BE2C (cell line): ENCODE measurements at regions not wholly inside any gene's neighbourhood (a gene's known extent, or its start where the extent isn't known, plus 50 kb on each side); places are given as distances from the start of the nearest gene placed in this dataset.

Experiments
- DNase-seq: peaks from one replicate; pipeline ENCODE4 v3.0.0-alpha.2; 2020
- H3K27me3 ChIP-seq: fragments of 250-450 bp; sonication (Bioruptor Pico); 2 replicates; pipeline ENCODE4 v1.5.1; 2020; ENCODE audit warnings: mild to moderate bottlenecking
- H3K36me3 ChIP-seq: fragments of 250-450 bp; sonication (Bioruptor Pico); 2 replicates; pipeline ENCODE4 v1.5.1; 2020; ENCODE audit warnings: mild to moderate bottlenecking
- H3K4me1 ChIP-seq: fragments of 250-450 bp; sonication (Bioruptor Pico); 2 replicates; pipeline ENCODE4 v1.5.1; 2020
- H3K4me3 ChIP-seq: 2 replicates; pipeline ENCODE4 v1.5.1; 2011; ENCODE audit warnings: low read depth, low read length
- H3K9me3 ChIP-seq: fragments of 250-450 bp; sonication (Bioruptor Pico); 2 replicates; pipeline ENCODE4 v1.5.1; 2020
- CTCF ChIP-seq: IDR thresholded peaks from 2 replicates; pipeline ENCODE4 v1.5.1; 2012; ENCODE audit warnings: mild to moderate bottlenecking, low read depth, low read length

DNA sequence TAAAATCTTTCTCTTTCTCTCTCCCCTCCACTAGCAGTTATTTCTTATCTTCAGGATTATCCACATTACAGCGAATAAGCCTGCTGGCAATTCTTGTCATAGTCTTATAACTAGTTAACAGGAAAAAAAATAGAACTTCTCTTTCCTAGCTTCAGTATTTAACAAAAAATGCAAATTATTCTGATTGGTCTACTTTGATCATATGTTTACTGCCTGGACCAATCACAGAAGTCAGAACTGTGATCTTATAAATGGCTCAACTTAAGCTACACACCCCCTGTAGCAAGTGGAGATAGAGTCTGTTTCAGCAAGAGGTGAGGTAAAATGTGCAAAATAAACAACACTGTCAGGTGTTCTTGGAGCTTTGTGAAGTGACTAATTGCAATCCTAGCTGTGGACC, 389.4 kb upstream of the TUSC1 start:
- peaks cover 2% of the 10 kb centered on the region; the same call in 1 of the 2 replicates for H3K9me3 ChIP-seq
- H3K4me1 ChIP-seq: no peaks in the 10 kb centered on the region; the same call in 1 of the 2 replicates
- no peak for DNase-seq
- H3K4me3 ChIP-seq: no peak overlapping the region
- TF ChIP-seq CTCF: no peak
- no peaks in the 10 kb centered on the region for H3K27me3 ChIP-seq
- H3K36me3 ChIP-seq: no peaks in the 10 kb centered on the region

GRCh38 chr9:26066237-26066636, 388.0 kb upstream of the TUSC1 start:
- no peak for DNase-seq
- H3K4me1 ChIP-seq: peaks cover 4% of the 10 kb centered on the region; the same call in 1 of the 2 replicates
- no peaks in the 10 kb centered on the region for H3K9me3 ChIP-seq
- H3K36me3 ChIP-seq: no peaks in the 10 kb centered on the region
- no peak for TF ChIP-seq CTCF
- no peak overlapping the region for H3K4me3 ChIP-seq
- no peaks in the 10 kb centered on the region for H3K27me3 ChIP-seq

GRCh38 chr9:26061948-26062575, 383.8 kb upstream of the TUSC1 start:
- DNase-seq: no peak
- H3K27me3 ChIP-seq: no peaks in the 10 kb centered on the region
- no peak overlapping the region for H3K4me3 ChIP-seq
- H3K36me3 ChIP-seq: no peaks in the 10 kb centered on the region
- no peak for TF ChIP-seq CTCF
- no peaks in the 10 kb centered on the region for H3K9me3 ChIP-seq
- H3K4me1 ChIP-seq: peaks cover 4% of the 10 kb centered on the region; the same call in 1 of the 2 replicates

DNA sequence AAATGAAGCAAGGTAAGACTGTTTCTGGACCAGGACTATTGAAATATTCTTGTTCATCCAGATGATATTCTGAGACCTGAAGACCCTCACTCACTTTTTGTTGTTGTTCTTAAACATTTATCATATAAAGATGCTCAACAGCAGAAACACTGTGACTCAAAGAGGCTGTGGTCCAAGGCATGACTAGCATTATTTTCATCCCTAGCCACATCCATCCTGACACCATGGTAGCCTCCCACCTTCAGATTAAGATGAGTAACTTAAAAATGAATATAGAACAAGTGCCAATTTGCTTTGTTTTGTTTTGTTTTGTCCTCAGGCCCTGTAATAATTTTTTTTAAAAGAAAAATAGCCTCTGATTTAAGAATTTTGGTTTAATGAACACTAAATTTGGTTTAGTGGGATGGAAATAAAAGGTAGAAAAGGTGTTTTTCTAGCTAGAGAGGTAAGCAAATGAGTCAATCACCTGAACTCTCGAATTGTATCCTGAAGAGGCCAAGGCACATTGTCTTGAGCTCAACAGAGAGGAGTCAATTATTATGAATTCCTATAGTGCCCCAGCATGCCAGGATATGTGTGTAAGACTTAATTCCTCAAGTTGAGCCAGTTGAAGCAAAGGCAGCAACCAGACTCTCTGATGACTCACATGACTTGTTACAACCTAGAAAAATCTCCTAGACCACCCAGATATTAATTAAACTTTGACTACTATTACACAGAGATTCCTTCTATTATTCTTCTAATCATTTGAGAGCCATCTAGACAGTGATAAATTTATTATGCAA, 380.1 kb upstream of the TUSC1 start:
- H3K4me1 ChIP-seq: peaks cover 4% of the 10 kb centered on the region
- H3K36me3 ChIP-seq: no peaks in the 10 kb centered on the region
- DNase-seq: no peak
- no peak overlapping the region for H3K4me3 ChIP-seq
- no peaks in the 10 kb centered on the region for H3K9me3 ChIP-seq
- H3K27me3 ChIP-seq: no peaks in the 10 kb centered on the region
- no peak for TF ChIP-seq CTCF

DNA sequence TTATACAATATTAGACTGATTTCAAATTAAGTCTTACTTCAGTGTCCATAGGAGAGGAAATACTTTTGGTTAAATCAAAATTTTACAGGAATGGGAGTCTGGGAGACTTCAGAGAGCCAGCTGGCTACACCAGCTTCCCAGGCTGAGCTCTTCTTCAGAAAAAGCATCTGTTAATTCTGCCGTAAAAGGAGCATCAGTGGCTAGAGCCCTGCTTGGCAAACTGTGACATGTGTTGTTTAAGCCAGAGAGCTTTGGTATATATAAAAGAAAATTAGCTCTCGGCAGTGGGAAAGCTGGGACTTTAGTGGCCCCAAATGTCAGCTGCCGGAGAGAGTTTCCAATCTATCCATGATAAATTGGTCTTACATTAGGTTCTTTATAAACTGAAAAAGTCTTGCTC, 378.8 kb upstream of the TUSC1 start:
- no peaks in the 10 kb centered on the region for H3K27me3 ChIP-seq
- no peaks in the 10 kb centered on the region for H3K36me3 ChIP-seq
- no peak for DNase-seq
- no peak overlapping the region for H3K4me3 ChIP-seq
- H3K9me3 ChIP-seq: no peaks in the 10 kb centered on the region
- TF ChIP-seq CTCF: no peak
- H3K4me1 ChIP-seq: no peaks in the 10 kb centered on the region; the same call in 1 of the 2 replicates
